Cardiac muscle cell (in vitro differentiated cells and primary cell): ENCODE measurements at regions not wholly inside any gene's neighbourhood (a gene's known extent, or its start where the extent isn't known, plus 50 kb on each side); places are given as distances from the start of the nearest gene placed in this dataset.

Experiments used
- DNase-seq, 2 donors: peaks; one replicate each; pipeline versions ENCODE4 v3.0.0 to v3.0.0-alpha.2; 2010 to 2017; ENCODE audit warnings: low read depth in 1 of 2, low spot score in 1 of 2
- H3K27ac ChIP-seq: fragments of 200-600 bp; sonication (generic); 2 replicates; pipeline ENCODE4 v1.5.1; 2016
- H3K27me3 ChIP-seq: fragments of 200-600 bp; sonication (generic); 2 replicates; pipeline ENCODE4 v1.6.0; 2016; ENCODE audit warnings: control low read depth
- H3K36me3 ChIP-seq: fragments of 200-600 bp; sonication (generic); 2 replicates; pipeline ENCODE4 v1.5.1; 2016; ENCODE audit warnings: control low read depth
- H3K4me1 ChIP-seq: fragments of 200-600 bp; sonication (generic); 2 replicates; pipeline ENCODE4 v1.8.1; 2017; ENCODE audit warnings: low read depth, mild to moderate bottlenecking, mixed run types
- H3K4me3 ChIP-seq: fragments of 200-600 bp; sonication (generic); 2 replicates; pipeline ENCODE4 v1.5.1; 2016; ENCODE audit warnings: mild to moderate bottlenecking
- H3K9me3 ChIP-seq: fragments of 200-600 bp; sonication (generic); 2 replicates; pipeline ENCODE4 v1.5.1; 2017; ENCODE audit warnings: low read depth, mild to moderate bottlenecking, control low read depth
- TF ChIP-seq, protein P1 (sequence below): IDR thresholded peaks from 2 replicates; pipeline ENCODE4 v1.5.1; 2012; ENCODE audit warnings: low read depth, mild to moderate bottlenecking, low read length

- no peaks in the 10 kb centered on the region for H3K27me3 ChIP-seq
- no peak overlapping the region for H3K4me3 ChIP-seq
- H3K9me3 ChIP-seq: no peaks in the 10 kb centered on the region
- no peak for DNase-seq
- TF ChIP-seq, protein P1, sequence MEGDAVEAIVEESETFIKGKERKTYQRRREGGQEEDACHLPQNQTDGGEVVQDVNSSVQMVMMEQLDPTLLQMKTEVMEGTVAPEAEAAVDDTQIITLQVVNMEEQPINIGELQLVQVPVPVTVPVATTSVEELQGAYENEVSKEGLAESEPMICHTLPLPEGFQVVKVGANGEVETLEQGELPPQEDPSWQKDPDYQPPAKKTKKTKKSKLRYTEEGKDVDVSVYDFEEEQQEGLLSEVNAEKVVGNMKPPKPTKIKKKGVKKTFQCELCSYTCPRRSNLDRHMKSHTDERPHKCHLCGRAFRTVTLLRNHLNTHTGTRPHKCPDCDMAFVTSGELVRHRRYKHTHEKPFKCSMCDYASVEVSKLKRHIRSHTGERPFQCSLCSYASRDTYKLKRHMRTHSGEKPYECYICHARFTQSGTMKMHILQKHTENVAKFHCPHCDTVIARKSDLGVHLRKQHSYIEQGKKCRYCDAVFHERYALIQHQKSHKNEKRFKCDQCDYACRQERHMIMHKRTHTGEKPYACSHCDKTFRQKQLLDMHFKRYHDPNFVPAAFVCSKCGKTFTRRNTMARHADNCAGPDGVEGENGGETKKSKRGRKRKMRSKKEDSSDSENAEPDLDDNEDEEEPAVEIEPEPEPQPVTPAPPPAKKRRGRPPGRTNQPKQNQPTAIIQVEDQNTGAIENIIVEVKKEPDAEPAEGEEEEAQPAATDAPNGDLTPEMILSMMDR: no peak
- no peak overlapping the region for H3K27ac ChIP-seq
- H3K4me1 ChIP-seq: peaks cover 21% of the 10 kb centered on the region
- H3K36me3 ChIP-seq: no peaks in the 10 kb centered on the region
Measured at GRCh38 chr9:129455151-129455995, 165.5 kb downstream of the C9orf50 start.

GRCh38 chr9:129454467-129455067 is 166.3 kb downstream of the C9orf50 start:
- DNase-seq: no peak
- Histone ChIP-seq H3K36me3 (no peaks in the 10 kb centered on the region), H3K27ac (no peak overlapping the region), H3K27me3 (no peaks in the 10 kb centered on the region), H3K4me1 (peaks cover 16% of the 10 kb centered on the region), H3K4me3 (no peak overlapping the region), H3K9me3 (no peaks in the 10 kb centered on the region)
- TF ChIP-seq, protein P1: no peak

DNA sequence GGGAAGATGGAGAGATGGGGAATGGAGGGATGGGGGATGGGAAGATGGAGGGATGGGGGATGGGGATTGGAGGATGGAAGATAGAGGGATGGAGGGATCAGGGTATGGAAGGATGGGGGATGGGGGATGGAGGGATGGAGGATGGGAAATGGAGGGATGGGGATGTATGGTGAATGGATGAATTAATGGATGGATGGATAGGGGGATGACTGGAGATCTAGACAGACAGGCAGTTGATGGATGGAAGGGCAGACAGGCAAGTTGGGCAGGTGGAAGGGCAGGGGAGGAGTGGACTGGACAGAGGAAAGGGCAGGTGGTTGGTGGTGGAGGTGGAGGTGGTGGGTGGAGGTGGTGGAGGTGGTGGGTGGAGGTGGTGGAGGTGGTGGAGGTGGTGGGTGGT is 167.2 kb downstream of the C9orf50 start:
- TF ChIP-seq, protein P1: no peak
- Histone ChIP-seq H3K4me1 (peaks cover 8% of the 10 kb centered on the region), H3K36me3 (no peaks in the 10 kb centered on the region), H3K27ac (no peak overlapping the region), H3K27me3 (no peaks in the 10 kb centered on the region), H3K9me3 (no peaks in the 10 kb centered on the region), H3K4me3 (no peak overlapping the region)
- no peak for DNase-seq

GRCh38 chr9:129451669-129452068 is 169.2 kb downstream of the C9orf50 start:
- no peak for DNase-seq
- Histone ChIP-seq H3K4me1 (no peaks in the 10 kb centered on the region), H3K27ac (peak overlapping the region; percentile 6), H3K4me3 (no peak overlapping the region), H3K36me3 (no peaks in the 10 kb centered on the region), H3K9me3 (no peaks in the 10 kb centered on the region), H3K27me3 (no peaks in the 10 kb centered on the region)
- TF ChIP-seq, protein P1: no peak

GRCh38 chr9:129451089-129451656 is 169.7 kb downstream of the C9orf50 start:
- DNase-seq: peak in 1 of 2 donors; percentile 48
- Histone ChIP-seq H3K36me3 (no peaks in the 10 kb centered on the region), H3K4me3 (no peak overlapping the region), H3K9me3 (no peaks in the 10 kb centered on the region), H3K27ac (peak overlapping the region; percentile 6), H3K4me1 (no peaks in the 10 kb centered on the region), H3K27me3 (no peaks in the 10 kb centered on the region)
- TF ChIP-seq, protein P1: no peak
